ENCODE measurements at regions not wholly inside any gene's neighbourhood (a gene's known extent, or its start where the extent isn't known, plus 50 kb on each side); places are given as distances from the start of the nearest gene placed in this dataset.

DNA sequence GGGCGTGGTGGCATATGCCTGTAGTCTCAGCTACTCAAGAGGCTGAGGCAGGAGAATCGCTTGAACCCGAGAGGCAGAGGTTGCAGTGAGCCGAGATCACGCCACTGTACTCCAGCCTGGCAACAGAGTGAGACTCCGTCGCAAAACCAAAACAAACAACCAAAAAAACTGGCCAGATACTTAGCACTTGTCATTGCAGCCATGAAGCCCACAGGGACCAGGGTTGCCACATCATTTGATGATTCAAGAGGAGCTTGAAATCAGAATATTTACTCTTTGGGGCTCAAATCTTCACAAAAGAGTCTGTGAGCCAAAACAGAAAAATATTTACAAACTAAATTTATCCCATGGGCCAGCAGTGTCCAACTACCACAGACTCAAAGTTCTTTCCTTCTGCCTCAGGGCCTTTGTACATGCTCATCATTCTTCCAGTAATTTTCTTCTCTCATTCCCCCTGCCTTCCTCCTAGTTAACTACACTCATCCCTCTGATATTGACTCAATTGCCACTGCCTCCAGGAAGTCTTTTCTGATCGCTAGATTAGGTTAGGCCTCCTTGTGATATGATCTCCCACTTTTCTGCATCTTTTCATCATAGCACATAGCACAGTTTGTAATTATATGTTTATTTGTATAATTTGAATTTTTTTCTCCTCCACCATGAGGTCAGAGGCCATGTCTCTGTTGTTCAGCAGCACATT lies 130.8 kb upstream of the PLEKHG7 start:
- no peaks in the 10 kb centered on the region; the same call in 2 of the 3 replicates for H3K9me3 ChIP-seq (replicated peaks; ENCODE audit: control insufficient read depth, insufficient read depth, low read length)
- ATAC-seq (no peak), FAIRE-seq (no peak), DNase-seq (ENCODE audit: low read depth, low spot score) (no peak)
- WGBS (ENCODE audit: insufficient coverage, insufficient replicate concordance, low lambda C conversion rate, missing lambda C conversion rate), result 96% methylated on average over 8 of the region's 8 CpGs
- H3K9ac ChIP-seq (ENCODE audit: control insufficient read depth, insufficient read depth, low read length), result no peak overlapping the region
- no peaks in the 10 kb centered on the region for H4K20me1 ChIP-seq (ENCODE audit: control insufficient read depth, insufficient read depth)
- ChIA-PET RAD21 (ENCODE audit: unreplicated experiment) (interaction anchor here (0.9 to 5.2 kb wide), 13 partner anchors 14 to 1190 kb away, joined by 3 to 133 read pairs (median 24); partner anchors contain the start of gene BTG1), CTCF (interaction anchor here (0.7 to 5.1 kb wide), 17 partner anchors 11 to 1190 kb away, joined by 3 to 61 read pairs (median 7); partner anchors contain the start of gene BTG1), POLR2A (no interaction called here), SMC1A (ENCODE audit: uncharacterized antibody, unreplicated experiment) (interaction anchor here (0.7 to 16.9 kb wide), 20 partner anchors 8 to 1190 kb away, joined by 3 to 805 read pairs (median 5); partner anchors contain the start of gene BTG1)
- no peak for TF ChIP-seq SPI1 (IDR thresholded peaks at IDR 0.05; ENCODE audit: borderline replicate concordance, insufficient read depth, low read depth, low read length)
- TF ChIP-seq ZNF687 (IDR thresholded peaks at IDR 0.05), result no peak
- TF ChIP-seq ATF7 (IDR thresholded peaks at IDR 0.05; ENCODE audit: low read depth), result no peak
- TF ChIP-seq, protein P1, sequence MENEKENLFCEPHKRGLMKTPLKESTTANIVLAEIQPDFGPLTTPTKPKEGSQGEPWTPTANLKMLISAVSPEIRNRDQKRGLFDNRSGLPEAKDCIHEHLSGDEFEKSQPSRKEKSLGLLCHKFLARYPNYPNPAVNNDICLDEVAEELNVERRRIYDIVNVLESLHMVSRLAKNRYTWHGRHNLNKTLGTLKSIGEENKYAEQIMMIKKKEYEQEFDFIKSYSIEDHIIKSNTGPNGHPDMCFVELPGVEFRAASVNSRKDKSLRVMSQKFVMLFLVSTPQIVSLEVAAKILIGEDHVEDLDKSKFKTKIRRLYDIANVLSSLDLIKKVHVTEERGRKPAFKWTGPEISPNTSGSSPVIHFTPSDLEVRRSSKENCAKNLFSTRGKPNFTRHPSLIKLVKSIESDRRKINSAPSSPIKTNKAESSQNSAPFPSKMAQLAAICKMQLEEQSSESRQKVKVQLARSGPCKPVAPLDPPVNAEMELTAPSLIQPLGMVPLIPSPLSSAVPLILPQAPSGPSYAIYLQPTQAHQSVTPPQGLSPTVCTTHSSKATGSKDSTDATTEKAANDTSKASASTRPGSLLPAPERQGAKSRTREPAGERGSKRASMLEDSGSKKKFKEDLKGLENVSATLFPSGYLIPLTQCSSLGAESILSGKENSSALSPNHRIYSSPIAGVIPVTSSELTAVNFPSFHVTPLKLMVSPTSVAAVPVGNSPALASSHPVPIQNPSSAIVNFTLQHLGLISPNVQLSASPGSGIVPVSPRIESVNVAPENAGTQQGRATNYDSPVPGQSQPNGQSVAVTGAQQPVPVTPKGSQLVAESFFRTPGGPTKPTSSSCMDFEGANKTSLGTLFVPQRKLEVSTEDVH (IDR thresholded peaks at IDR 0.05; ENCODE audit: low read depth, partially characterized antibody), result no peak
- TF ChIP-seq ATF2 (IDR thresholded peaks at IDR 0.05; ENCODE audit: low read length), result no peak
- no peak for TF ChIP-seq HDGF (IDR thresholded peaks at IDR 0.05)
- TF ChIP-seq RUNX3 (IDR thresholded peaks at IDR 0.05; ENCODE audit: low read length), result no peak
- no peak for TF ChIP-seq FOXM1 (IDR thresholded peaks at IDR 0.05; ENCODE audit: low read depth, low read length)
- TF ChIP-seq BMI1 (IDR thresholded peaks at IDR 0.05; ENCODE audit: borderline replicate concordance), result no peak
- TF ChIP-seq BACH1 (IDR thresholded peaks at IDR 0.05; ENCODE audit: borderline replicate concordance), result no peak
- no peak for TF ChIP-seq IKZF2 (IDR thresholded peaks at IDR 0.05)
- no peak overlapping the region for H3K4me3 ChIP-seq
- H3K4me2 ChIP-seq (ENCODE audit: control insufficient read depth, insufficient read depth), result no peak overlapping the region
- no peaks in the 10 kb centered on the region for H3K27me3 ChIP-seq (replicated peaks in 1 of 2; ENCODE audit: control insufficient read depth in 2 of 2, insufficient read depth in 2 of 2, low read length in 1 of 2)
- no peaks in the 10 kb centered on the region; the same call in 1 of the 2 replicates for H3K79me2 ChIP-seq (ENCODE audit: control insufficient read depth, insufficient read depth, low read length)
- in situ Hi-C loops (cut with MboI) (loop anchor here (5.0 to 25.0 kb wide), 5 partner anchors 75 to 1185 kb away; partner anchors contain the start of gene BTG1), intact Hi-C loops (cut with micrococcal nuclease; ENCODE audit: unreplicated experiment) (loop anchor here (2.0 to 10.0 kb wide), 5 partner anchors 295 to 995 kb away; no protein-coding TSS in a partner anchor)
- no TSS peak for BruUV-seq (replicated peaks)
- H3K36me3 ChIP-seq (ENCODE audit: control insufficient read depth in 2 of 2, insufficient read depth in 2 of 2, low read length in 1 of 2), result no peaks in the 10 kb centered on the region
- no peak overlapping the region for H3K27ac ChIP-seq (ENCODE audit: control insufficient read depth, insufficient read depth)
- no peak overlapping the region for H2AFZ ChIP-seq (ENCODE audit: control insufficient read depth, low read depth, low read length)
- peaks cover 11% of the 10 kb centered on the region; the same call in 1 of the 2 replicates for H3K4me1 ChIP-seq (ENCODE audit: control insufficient read depth, insufficient read depth, low read length)

All from GM12878 (cell line).